Suppressor macrophage treated with lipopolysaccharide for 1 hour (primary cell): ENCODE measurements at regions not wholly inside any gene's neighbourhood (a gene's known extent, or its start where the extent isn't known, plus 50 kb on each side); places are given as distances from the start of the nearest gene placed in this dataset.

Experiments
- DNase-seq, 3 donors: peaks; one replicate each; pipeline ENCODE4 v3.0.0-alpha.2; 2020 to 2022

GRCh38 chr12:17528394-17528793 is 561.6 kb downstream of the RERGL start:
- no peak for DNase-seq

GRCh38 chr12:17527021-17527420 is 563.0 kb downstream of the RERGL start:
- no peak for DNase-seq

GRCh38 chr12:17511369-17511768 is 578.6 kb downstream of the RERGL start:
- no peak for DNase-seq

- DNase-seq: no peak
These were observed 582.7 kb downstream of the RERGL start for GRCh38 chr12:17507336-17507735.

- no peak for DNase-seq
These were observed 586.3 kb downstream of the RERGL start for GRCh38 chr12:17503742-17504141.

GRCh38 chr12:17489452-17489851 is 600.5 kb downstream of the RERGL start:
- no peak for DNase-seq

GRCh38 chr12:17478908-17479673 is 610.9 kb downstream of the RERGL start:
- no peak for DNase-seq

GRCh38 chr12:17470460-17470859 is 619.5 kb downstream of the RERGL start:
- DNase-seq: no peak

DNA sequence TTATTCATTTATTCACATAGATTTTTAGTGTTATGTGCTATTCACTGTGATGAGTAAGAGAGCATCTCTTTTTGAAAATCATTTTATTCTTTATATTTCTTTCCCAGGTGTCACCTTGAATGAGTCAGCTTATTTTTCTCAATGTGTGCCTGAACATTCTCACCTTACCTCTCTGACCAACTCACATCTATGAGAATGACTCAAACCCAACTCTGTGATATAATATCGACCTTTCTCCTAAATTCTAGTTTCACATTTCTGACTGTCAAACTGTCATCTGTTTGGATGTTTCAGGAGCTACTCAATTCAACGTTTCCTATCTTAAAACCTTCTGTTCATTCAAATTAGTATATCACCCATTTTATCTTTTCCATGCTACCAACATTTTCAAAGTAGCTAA is 630.8 kb downstream of the RERGL start:
- no peak for DNase-seq

- no peak for DNase-seq
These were observed 633.5 kb downstream of the RERGL start for GRCh38 chr12:17456486-17456885.

DNA sequence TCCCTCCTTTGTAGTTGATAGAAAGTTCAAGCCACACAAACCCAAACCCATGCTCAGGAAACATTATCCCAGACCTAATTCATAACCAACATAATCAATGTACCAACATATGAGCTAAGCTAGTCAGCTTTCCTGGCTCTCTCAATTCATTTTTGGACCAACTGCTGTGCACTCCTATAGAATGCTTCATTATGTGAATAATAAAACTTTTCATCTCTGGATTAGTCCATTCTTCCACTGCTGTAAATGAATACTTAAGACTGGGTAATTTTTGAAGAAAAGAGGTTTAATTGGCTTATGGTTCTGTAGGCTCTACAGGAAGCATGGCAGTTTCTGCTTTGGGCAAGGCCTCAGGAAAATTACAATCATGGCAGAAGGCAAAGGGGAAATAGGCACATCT is 651.9 kb downstream of the RERGL start:
- no peak for DNase-seq

GRCh38 chr12:17416748-17417147 is 673.2 kb downstream of the RERGL start:
- no peak for DNase-seq

DNA sequence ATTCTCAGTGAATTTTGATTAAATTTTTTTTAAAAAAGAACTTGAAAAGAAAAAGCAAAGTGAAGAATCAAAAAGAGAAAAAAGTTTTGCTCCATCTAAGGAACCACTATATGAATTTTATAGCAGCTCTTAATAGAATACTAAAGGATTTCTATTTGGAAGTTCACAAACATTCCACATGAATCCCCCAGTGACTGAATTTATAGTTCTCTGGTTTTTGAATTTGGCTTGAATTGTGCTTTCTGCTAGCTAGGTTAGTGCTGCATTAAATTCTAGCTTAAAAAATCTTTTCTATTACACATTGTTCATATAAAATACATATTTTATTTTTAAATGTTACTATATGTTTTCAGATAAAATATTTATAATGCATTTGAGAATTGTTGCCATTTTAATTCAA is 675.4 kb downstream of the RERGL start:
- no peak for DNase-seq

DNA sequence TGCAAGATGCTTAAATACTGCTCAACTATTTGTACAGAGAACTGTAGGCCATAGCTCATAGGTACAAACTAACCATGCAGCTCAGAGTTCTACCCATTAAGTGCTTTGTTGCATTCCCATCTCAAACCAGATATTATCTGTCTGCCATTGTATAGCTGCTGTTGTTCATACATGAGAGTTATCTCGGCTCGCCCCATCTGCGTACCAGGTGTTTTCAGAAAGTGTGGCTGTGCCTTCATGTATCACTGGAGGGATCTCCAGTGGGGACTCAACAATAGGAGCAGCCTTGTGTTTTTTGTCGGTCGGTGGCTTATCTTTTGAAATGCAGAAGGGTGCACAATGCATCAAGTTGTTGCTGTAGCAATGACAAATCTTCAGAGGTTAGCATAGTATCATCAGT is 678.3 kb downstream of the RERGL start:
- no peak for DNase-seq

GRCh38 chr12:17388679-17389078 is 701.3 kb downstream of the RERGL start:
- DNase-seq: no peak

DNA sequence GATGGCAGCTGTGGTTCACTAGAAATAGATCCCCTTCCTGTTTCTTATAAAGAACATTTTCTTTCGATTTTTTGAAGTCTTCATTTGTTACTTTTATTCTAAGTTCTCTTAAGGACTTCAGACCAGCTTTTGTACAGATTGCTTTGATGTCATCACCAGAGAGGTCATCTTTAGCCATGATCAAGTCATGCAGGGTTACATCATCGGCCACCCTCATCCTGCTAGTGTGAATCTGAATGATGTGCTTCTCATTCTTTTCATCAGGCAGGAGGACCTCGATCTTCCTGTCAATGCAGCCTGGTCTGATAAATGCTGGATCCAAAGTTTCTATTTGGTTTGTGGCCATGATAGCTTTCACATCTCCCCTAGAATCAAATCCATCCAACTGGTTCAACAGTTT is 706.7 kb downstream of the RERGL start:
- DNase-seq: no peak

DNA sequence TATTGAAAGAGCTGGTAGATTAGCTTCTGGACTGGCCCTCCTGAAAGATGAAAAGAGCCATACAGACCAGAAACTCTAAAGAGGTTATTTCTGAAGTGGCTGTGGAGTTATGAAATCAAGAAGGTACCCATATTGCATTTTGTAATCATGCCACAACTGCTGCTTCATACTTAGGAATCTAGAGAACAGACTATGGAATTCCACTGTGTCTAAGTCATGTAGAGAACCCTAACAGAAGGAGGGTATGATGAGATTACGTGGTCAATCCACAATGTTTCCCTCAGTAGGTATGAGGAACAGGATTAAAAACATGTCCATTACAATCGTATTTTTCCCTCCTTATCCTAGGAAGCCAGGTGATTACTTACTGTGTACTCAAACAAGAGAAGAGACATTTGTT is 708.8 kb downstream of the RERGL start:
- no peak for DNase-seq

DNA sequence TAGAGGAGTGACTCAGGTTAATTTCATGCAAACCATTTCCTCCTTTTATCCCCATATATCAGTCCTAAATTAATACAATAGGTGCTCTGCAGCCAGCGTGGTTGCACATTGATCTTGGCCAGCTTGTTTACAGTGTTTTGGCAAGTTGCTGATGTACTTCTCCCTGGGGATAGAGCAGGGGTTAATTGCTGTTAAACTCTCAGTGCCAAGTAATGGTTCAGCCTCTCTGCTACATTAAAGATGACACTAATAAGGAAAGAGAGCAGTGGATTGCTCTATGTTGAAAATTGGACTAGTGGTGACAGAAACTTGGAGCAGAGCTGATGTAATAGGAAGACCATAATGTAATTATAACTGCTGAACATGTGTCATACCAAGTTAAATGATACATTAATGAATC is 717.5 kb downstream of the RERGL start:
- DNase-seq: no peak

DNA sequence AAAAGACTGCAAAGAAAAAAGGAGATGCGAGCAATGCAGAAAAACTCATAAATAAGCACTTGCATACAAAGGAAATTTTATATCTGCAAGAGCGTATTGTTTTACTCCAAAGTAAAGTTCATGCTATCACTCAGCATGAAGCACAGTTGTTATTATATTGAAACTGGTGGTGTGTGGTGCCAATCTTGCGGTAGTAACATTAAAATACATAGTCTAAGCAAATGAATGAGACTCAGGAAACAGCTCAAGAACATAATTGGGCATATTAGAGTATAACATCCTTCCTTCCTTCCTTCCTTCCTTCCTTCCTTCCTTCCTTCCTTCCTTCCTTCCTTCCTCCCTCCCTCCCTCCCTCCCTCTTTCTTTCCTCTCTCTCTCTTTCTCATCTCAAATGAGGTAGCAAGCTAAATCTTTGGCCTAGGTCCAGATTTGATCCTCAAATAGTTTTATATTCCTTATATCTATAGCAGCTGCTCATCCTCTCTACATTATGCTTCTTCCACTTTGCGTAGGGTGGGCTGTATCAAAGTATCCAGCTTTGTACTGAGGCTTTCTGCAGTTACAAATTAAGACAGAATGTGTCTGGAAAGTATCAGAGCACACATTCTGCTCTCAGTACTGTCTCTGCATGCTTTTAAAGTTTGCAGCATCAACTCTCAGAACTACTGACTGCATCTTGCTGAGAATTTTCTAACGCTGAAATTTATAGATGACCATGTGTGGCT is 718.3 kb downstream of the RERGL start:
- no peak for DNase-seq

- no peak for DNase-seq
These were observed 719.4 kb downstream of the RERGL start for GRCh38 chr12:17370621-17371020.

DNA sequence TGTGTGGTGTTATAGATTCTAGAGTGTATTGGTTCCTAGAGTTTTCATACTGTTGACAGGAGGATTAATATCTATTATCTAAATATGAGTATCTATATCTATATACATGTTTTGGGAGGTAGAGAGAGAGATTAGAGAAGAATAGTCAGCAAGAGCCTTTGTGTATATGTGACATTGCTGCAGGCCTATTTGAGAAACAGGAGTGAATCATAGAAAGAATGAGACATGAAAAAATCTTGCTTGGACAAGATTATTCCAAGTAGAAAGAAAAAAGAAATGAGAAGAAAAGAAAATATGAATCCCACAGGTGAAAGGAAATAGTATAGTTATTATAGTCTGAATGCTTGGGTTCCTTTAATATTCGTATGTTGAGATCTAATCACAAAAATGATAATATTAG is 720.4 kb downstream of the RERGL start:
- no peak for DNase-seq

GRCh38 chr12:17361224-17361623 is 728.8 kb downstream of the RERGL start:
- DNase-seq: no peak

DNA sequence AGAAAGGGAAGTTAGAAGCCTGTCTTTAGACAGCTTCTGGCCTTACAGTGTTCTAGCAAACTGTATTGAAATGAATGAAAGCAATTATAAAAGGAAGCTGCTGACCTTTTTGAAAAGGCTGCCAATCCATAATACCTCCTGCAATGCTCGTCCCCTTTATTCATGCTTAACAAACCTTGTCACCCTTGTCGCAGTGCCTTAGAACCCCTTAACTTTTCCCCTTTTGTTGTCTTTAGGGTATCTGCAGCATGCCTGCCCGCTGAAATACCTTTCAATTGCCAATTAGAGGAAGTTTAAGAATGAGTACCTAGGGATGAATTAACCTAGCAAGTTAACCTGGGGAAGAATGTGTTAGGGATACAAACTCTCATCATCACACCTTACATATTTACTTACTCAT is 731.2 kb downstream of the RERGL start:
- DNase-seq: no peak

DNA sequence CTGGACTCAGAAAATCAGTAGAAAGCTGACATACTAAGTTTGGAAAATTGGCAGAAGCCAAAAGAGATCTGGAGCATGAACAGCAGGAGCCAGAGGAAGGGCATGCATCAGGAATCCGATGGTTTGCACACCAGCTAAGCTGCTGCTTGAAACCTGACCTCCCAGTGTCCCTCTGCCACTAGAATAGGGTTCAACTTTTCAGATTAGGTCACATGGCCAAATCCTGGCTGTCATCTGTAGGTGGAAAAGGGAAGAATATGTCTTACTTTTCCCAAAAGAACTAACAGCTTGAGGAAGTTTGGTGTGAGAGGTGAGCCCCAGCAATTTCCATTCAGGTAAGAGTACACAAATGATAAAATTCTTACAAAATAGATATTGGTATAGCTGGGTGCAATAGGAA is 732.6 kb downstream of the RERGL start:
- no peak for DNase-seq

- DNase-seq: no peak
These were observed 737.8 kb downstream of the RERGL start for GRCh38 chr12:17352164-17352563.
